CD4-positive, alpha-beta T cell treated with Interleukin-15 for 1 hour (primary cell): ENCODE measurements at regions not wholly inside any gene's neighbourhood (a gene's known extent, or its start where the extent isn't known, plus 50 kb on each side); places are given as distances from the start of the nearest gene placed in this dataset.
A peak's percentile ranks its signal among the peaks of the same experiment; 100 is the strongest.

Experiments
- DNase-seq: peaks from one replicate; pipeline ENCODE4 v3.0.0-alpha.2; 2020

DNA sequence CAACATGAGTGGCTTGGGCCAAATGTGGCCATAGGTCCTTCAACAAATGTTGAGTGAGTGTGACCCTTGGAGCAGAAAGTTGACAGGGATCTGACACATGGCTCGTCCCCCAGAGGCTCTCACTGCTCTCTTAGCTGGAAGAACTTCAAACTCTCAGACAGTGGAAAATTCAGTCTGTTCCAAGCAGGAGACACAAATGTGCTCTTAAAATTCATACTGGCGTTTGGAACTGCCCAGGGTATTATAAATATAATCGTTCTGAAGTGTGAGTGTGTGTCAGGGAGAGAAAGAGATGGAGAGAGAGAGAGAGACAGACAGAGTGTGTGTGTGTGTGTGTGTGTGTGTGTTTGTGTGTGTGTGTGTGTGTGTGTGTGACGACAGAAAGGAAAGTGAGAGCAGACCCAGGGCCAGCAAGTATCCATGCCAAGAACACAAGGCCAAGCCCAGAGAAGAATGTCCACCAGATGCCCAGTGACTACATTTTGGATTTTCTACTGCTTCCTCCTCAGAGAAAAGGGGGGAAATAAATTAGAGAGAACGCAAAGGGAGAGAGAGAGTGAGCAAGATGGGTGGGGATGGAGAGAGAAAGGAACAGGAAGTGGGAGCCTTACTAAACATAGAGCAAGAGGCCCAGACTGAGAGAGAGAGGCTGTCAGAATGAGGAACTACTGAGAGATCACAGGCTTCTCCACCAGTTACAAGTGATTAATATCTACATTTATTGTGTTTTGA lies 193.6 kb upstream of the NUDT4 start:
- DNase-seq, result peak; percentile 42

DNA sequence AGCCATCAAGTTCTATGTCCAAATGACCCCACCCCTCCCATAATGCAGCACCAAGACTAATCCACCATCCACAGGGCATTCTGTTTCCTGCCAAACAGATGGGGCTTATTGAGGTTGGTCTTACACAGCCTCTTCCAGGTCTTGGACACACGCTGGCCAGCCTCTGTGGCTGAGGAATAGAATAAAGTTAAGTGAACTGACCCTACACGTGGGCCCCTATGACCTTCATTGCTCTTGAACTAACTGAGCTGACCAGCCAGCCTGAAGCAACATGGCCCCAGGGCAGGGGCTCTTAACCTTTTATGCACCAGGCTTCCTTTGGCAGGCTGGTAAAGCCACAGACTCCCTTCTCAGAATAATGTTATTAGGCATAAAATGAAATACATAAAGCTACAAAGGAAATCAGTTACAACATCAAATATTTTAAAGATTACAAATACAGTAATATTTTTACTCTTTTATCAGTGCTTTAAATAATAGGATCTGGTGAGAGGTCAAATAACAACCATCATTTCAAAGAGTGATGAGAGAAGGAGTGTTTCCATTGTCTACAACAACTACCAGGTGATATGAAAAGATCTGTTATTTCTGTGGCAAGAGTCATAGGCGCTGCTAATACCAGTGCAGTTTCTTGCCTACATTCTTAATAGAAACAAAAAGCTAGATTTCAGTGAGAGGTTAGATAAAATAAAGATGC lies 192.9 kb upstream of the NUDT4 start:
- no peak for DNase-seq

DNA sequence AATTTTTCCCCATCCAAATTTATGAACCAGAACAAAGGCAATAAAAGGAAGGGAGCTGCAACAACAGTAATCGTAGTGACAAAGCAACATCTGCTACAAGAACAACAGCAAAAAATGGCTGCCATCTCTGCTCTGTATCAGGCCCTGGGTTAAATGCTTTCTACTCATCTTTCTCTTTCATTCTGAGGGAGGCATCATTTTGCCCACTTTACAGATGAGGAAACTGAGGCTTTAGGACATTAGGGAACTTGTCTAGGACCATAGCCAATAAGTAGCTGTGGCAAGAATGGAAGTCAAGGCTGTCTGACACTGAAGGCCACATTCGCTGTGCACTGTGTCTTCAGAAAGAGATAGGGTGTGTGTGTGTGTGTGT lies 192.4 kb upstream of the NUDT4 start:
- no peak for DNase-seq

DNA sequence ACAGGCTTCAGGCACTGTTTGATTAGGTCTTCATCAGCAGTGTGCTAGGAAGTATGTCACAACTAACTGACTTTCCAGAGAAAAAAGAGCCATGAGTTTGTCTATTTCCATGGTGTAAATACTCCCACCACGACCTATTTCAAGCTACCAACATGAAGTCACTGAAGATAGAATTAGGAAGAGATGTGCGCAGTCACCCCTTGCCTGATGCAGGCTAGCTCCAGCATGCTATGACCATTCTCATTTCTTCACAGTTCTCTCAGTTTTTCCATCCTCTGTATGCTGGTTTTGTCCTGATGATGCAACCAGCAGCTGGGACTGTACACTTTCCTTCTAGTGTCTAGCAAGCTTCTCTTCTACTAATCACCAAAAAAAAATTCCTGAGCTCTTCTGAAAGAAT lies 191.6 kb upstream of the NUDT4 start:
- no peak for DNase-seq

DNA sequence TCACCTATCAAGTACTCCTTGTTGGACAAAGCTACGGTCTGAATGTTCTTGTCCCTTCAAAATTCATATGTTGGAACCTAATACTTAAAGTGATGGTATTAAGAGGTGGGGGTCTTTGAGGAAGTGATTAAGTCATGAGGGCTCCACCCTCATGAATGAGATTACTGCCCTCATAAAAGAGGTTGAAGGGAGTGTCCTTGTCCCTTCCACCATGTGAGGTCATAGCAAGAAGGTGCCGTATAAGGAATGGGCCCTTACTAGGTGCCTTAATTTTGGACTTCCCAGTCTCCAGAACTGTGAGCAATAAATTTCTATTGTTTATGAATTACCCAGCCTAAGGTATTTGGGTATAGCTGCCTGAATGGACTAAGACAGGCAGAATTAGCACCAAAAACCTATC lies 191.1 kb upstream of the NUDT4 start:
- no peak for DNase-seq

DNA sequence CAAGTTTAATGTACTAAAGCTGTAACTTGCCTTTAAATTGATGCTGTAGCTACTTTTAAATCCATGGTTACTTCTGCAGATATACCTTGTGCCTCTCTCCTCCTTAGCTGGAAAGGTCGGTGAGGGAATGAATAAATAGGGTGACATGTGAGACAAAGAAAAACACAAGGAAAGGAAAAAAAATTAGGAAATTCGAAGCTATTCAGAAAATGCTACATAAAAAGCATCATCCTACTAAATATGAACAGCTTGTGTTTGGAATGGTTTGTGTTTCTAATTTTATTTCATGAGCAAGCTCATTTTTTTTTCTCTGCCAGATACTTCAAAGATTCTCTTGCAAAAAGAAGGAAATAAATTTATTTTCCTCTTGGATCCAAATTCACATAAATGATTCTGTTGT lies 186.3 kb upstream of the NUDT4 start:
- DNase-seq, result no peak

DNA sequence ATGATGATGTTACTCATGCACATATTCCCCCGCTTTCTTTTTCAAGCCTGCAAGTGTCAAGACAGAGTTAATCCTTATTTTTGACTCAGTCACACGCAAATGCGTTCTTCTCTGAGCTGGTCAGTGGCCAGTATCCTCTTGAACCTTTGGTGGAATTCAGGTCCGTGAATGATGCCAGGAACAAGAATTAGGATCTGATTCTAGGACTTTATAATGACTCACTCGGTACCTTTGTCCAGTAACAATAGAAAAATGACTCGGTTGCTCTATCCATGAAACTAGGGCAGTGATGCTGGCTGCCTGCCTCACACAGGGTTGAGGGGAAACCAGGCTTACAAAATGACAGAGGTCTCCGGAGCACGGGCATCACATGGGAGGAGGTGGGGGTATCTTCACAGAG lies 185.8 kb upstream of the NUDT4 start:
- no peak for DNase-seq

DNA sequence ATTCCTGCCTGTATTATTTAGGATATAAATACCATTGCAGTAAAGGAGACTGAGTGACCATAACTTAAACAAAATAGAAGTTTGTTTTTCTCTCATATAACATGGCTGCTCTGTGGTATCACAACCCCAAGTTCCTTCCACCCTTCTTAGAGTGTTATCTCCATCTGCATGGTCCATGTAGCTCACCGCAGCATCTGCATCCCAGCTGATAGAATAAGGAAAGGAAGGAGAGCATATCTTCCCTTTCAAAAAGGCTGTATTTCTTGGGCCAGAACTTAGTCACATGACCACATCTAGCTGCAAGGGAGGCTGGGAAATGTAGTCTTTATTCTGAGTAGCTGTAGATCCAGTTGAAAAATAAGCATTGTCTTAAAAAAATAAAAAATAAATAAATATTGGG lies 184.8 kb upstream of the NUDT4 start:
- no peak for DNase-seq

DNA sequence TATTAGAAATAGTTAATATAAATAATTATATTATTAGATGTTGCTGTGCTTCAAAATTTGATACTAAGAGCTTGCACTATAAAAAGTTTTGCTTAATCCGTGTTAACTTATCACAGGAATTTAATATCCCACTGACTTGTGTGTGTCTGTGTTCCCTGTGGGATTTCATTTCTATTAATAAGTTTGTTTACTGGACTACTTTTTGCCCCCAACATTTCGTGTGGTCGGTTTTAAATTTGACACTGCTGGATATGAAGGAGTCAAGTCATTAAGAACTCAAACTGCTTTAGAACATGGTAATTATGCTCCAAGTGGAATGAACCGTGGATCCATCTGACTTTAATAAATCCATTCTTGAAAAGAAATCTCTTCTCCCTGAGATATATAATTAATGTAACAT lies 182.2 kb upstream of the NUDT4 start:
- no peak for DNase-seq

DNA sequence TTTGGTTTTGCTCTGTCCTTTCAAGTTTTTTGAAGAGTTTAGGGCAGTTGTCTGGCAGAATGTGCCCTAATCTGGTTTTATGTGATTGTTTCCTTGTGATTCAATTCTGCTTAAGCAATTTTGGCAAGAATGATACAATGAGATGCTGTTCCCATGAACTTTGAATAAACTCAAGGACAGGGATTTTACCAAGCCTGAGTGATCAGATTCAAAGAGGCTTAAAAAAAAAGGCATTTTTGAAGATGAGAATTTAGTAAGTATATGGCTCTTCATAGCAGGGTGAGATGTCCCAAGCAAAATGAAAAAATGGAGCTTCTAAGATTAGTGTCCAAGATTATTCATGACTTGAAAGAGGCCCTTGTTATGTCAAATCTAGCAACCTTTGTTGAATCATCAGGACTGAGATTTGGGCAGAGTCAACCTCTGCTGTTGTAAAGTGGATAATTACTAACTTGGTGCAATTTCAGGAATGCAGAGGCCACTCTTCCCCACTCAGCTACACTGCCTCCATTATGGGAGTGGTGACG lies 180.6 kb upstream of the NUDT4 start:
- DNase-seq, result no peak

DNA sequence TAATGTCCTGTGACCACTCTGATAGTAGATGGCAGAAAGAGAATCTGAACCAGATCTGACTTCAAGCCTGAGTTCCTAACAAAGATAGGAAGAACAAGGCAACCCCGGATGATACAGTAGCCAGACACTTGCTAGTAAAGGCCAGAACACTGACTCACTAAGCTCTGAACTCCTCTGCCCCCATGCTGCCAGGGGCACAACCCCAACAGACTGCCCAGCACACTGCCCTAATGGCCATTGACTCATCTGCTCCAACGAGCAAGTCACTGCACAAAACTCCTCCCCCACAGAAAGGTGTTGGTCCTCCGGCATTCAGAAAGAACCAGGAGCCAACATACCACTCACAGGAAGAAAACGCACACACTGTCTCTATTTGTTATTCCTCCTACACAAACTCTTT lies 179.6 kb upstream of the NUDT4 start:
- DNase-seq, result no peak

DNA sequence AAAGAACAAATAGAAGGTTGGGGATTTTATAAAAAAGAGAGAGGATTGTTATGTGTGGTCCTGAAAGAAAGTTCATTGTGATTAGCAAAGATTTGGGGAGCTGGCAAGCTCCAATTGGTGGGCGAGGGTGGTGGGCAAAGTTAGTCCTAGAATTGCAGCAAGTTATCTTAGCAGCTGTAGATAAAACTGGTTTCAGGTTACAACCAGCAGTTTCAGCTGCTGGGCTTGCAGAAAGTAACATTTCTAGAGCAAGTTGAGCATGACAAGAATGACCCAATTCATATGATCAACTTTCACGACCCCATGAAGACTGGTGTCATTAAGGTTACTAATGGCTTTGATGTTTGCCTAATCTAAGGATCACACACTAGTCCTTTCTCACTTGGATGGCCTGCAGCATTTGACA lies 177.9 kb upstream of the NUDT4 start:
- DNase-seq, result no peak

DNA sequence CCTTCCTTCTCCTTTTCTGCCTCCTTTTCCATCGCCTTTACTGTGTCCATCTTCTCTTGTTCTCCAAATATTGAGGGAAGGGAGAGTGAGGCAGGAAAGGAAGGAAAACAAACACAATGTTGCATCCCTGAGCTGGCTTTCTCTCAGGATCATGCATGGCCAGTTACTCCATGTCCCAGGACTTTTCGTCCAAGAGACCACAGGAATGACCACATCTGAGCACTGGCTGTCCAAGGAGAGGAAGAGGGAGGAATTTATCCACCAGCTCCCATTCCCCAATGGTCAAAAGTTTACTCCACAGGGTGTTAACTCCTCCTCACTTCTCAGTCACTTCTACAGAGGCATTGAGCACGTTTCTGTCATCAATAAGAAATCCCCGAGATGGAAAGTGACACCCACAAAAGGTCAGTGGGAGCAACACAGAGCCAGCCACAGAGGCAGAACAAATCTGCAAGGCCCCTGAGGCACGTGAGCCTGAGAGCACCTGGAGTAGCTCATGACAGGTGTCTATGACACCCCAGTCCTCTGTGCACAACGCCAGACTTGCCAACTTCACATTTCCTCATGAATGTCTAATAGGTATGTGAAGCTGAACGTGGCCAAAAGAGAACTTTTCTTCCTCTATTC lies 177.3 kb upstream of the NUDT4 start:
- no peak for DNase-seq

DNA sequence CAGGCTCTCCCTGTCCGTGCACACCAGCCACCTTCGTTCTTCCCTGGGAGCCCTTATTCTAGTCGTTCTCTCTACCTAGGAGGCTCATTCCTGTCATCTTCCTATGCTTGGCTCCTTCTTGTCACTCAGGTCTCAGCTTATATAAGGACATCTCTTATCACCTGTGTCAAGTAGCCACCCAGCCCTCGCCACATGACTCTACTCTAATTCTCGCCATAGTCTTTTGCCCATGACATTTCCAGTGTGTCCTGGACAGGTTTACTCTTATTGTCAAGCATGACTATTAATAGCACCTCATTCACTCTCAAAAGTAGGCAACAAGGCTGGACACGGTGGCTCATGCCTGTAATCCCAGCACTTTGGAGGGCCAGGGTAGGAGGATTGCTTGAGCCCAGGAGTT lies 175.7 kb upstream of the NUDT4 start:
- DNase-seq, result no peak

DNA sequence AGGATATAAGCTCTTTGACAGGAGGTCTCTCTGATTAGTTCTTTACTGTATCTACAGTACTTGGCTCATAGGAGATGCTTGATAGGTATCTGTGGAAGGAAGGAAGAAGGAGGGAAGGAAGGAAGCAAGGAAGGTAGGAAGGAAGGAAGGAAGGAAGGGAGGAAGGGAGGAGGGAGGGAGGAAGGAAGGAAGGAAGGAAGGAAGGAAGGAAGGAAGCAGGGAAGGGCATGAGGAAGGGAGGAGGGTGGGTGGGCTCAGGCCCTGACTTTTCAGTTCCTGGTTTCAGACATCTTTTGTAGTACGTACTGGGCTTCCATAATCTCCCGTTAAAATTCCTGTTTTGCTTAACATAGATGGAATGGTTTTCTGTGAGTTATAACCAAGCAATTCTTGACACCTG lies 175.0 kb upstream of the NUDT4 start:
- DNase-seq, result no peak

DNA sequence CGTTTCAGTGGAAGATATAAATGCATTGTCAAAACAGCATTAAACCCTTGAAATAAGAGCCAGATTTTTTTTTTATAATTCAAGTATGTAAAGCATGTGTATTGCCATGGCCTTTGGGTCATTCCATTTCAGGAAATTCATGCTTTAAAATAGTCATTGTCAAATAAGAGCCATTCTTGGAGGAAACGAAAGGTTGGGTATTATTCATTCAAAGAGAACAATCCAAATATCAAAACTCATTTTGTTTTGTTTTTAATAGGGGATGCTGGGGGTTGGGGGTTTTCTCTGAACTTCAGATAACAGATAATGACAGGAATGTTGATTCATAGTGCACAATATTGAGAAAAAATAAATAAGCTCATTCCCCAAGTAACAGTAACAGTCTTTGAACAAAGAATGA lies 174.4 kb upstream of the NUDT4 start:
- DNase-seq, result no peak

DNA sequence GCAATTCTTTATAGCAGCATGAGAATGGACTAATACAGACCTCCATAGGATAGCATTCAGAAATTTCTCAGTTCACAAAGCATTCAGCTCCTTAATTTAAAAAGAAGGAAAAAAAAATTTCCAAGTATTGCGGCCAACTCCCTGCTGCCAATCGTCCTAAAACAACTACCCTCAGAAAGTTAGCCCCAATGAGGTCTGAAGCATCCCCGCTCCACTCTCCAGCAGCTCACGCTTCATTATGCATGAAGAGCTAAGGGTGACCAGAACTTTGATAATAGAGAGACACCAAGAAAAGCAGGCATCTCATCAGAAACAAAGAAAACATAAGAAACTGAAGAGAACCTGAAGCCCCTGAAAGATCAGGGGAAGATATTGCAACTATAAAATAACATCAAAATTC lies 172.8 kb upstream of the NUDT4 start:
- no peak for DNase-seq

DNA sequence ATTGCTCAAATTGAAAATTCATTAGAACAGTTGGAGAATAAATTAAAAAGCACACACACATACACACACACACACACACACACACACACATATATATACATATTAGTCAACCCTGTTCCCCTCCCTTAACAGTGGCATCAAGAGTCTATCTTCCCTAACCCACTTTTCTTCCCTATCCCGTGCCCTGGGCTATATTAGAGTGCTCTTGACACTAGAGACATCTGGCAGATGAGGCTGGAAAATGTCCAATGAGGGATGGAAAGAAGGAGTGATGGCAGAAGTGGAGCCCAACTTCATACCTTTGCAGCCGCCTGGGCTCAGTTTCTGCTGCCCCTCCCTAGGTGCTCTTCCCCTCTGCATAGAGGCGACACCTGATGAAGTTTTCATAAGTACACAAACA lies 172.4 kb upstream of the NUDT4 start:
- no peak for DNase-seq

DNA sequence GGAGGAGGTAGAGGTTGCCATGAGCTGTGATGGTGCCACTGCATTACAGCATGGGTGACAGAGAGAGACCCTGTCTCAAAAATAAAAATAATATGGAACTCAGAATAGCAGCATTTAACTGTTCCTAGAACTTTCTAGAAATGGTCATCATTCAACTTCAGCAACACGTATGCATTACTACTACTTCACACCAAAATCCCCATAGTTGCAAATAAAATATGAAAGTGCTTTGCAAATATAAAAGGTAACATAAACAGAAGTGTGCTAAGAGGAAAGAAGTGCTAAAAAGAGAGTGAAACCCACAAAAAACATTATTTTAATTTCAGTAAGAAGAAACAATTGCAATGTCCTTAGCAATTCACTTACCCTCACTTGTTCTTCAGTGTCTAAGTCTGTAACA lies 169.7 kb upstream of the NUDT4 start:
- DNase-seq, result no peak

DNA sequence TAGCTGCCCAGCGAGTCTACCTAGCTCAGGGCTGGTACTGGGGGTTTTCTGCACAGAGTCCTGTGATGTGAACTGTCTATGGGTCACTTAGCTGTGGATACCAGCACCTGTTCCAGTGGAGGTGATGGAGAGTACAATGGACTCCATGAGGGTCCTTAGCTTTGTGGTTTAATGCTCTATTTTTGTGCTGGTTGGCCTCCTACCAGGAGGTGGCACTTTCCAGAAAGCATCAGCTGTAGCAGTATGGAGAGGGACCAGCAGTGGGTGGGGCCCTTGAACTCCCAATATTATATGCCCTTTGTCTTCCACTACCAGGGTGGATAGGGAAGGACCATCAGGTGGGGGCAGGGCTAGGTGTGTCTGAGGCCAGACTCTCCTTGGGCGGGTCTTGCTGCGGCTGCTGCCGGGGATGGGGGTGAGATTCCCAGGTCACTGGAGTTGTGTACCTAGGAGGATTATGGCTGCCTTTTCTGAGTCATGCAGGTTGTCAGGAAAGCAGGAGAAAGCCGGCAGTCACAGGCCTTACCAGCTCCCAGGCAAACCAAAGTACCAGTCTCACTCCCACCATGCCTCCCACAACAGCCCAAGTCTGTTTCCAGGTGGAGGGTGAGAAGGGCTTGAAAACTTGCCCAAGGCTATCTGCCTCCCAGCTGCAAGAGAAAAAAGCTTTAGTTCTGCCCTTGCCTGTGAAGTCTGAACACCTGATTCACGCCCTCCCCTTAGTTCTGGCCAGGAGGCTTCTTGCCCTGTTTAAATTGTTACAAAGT lies 163.0 kb upstream of the NUDT4 start:
- no peak for DNase-seq

DNA sequence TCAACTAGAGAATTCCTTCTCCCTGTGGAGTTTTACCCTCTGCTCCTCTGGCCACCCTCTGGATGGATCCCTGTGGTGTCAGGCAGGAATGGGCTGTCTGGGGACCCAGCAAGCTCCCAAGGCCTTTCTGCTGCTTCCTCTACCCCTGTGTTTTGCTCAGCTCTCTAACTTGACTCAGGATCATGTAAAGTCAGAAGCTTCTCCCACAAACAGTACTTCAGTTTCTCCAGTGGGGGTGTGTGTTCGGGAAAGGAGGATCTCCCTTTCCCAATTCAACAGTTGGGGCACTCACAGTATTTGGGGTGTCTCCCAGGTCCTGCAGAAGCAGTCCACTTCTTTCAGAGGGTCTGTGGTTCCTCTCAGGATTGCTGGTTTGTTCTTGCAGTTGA lies 162.4 kb upstream of the NUDT4 start:
- DNase-seq, result no peak

DNA sequence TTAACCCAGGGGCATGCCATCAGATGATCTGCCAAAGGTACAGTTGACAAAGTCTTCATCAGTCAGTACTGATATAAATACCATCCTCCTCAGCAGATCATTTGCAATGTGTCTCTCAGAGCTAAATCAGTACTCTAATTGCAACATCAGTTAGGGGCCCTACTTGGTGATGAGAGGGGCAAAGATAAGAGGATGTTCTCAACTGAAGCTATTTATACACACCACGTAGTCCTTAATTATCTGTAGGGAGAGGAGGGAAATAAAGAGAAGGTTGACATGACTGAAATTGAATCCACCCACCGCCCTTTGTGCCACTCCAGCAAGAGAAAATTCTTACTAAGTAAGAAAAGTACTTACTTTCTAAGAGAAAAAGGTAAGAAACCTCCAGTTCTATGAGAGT lies 157.8 kb upstream of the NUDT4 start:
- DNase-seq, result no peak

DNA sequence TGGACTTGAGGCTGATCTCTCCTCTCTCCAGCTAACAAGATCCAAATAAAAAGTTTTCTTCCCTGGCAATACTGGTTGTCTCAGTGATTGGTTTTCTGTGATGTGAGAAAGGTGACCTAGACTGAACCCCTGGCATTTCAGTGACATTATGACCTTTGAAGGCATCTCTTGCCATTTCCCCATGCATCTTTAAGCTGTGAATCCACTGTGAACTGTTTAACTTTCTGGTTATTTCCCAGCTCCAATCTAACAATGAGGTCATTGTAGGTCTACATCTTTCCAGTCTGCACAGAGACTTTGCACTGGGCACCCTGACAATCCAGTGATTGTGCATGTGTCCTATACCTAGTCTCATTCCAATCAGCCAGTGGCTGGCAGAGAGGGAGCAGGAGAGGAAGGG lies 155.9 kb upstream of the NUDT4 start:
- DNase-seq, result no peak
